ENCODE measurements at regions not wholly inside any gene's neighbourhood (a gene's known extent, or its start where the extent isn't known, plus 50 kb on each side); places are given as distances from the start of the nearest gene placed in this dataset.
"Not testable (repeated sequence)": the region's sequence is repeated elsewhere in the genome, so short reads cannot be mapped to it uniquely, and the experiment has no call there.

GRCh38 chr13:34731486-34731885 lies 210.6 kb upstream of the NBEA start:
- DNase-seq, result no peak

- no peak for DNase-seq
Measured at GRCh38 chr13:34733721-34734120, 208.3 kb upstream of the NBEA start.

- DNase-seq, result no peak
Measured at GRCh38 chr13:34734932-34735331, 207.1 kb upstream of the NBEA start.

GRCh38 chr13:34738254-34738992 lies 203.6 kb upstream of the NBEA start:
- DNase-seq, result no peak

GRCh38 chr13:34747056-34747455 lies 195.0 kb upstream of the NBEA start:
- not testable (repeated sequence) for DNase-seq

GRCh38 chr13:34747507-34747906 lies 194.6 kb upstream of the NBEA start:
- DNase-seq, result no peak

GRCh38 chr13:34748073-34748472 lies 194.0 kb upstream of the NBEA start:
- DNase-seq, result no peak

- no peak for DNase-seq
Measured at GRCh38 chr13:34748596-34748995, 193.5 kb upstream of the NBEA start.

- no peak for DNase-seq
Measured at GRCh38 chr13:34749046-34749445, 193.0 kb upstream of the NBEA start.

GRCh38 chr13:34750078-34750931 lies 191.8 kb upstream of the NBEA start:
- no peak for DNase-seq

GRCh38 chr13:34751044-34751443 lies 191.0 kb upstream of the NBEA start:
- DNase-seq, result no peak

- DNase-seq, result no peak
Measured at GRCh38 chr13:34751492-34751891, 190.6 kb upstream of the NBEA start.

GRCh38 chr13:34752283-34752960 lies 189.6 kb upstream of the NBEA start:
- DNase-seq, result no peak

- DNase-seq, result no peak
Measured at GRCh38 chr13:34756136-34756535, 185.9 kb upstream of the NBEA start.

GRCh38 chr13:34756572-34756971 lies 185.5 kb upstream of the NBEA start:
- DNase-seq, result no peak

GRCh38 chr13:34757441-34757840 lies 184.6 kb upstream of the NBEA start:
- DNase-seq, result no peak

GRCh38 chr13:34758628-34759027 lies 183.4 kb upstream of the NBEA start:
- DNase-seq, result no peak

GRCh38 chr13:34762312-34762711 lies 179.8 kb upstream of the NBEA start:
- DNase-seq, result no peak

GRCh38 chr13:34764246-34764645 lies 177.8 kb upstream of the NBEA start:
- no peak for DNase-seq

GRCh38 chr13:34765446-34766180 lies 176.5 kb upstream of the NBEA start:
- DNase-seq, result no peak

- DNase-seq, result no peak
Measured at GRCh38 chr13:34767778-34768177, 174.3 kb upstream of the NBEA start.

GRCh38 chr13:34772206-34772605 lies 169.9 kb upstream of the NBEA start:
- no peak for DNase-seq

- DNase-seq, result no peak
Measured at GRCh38 chr13:34772881-34773280, 169.2 kb upstream of the NBEA start.

Data from activated naive CD4-positive, alpha-beta T cell treated with anti-CD3 and anti-CD28 coated beads, Interleukin-2, amount 50 U/mL, for 16 hours (primary cell).